ENCODE measurements at regions not wholly inside any gene's neighbourhood (a gene's known extent, or its start where the extent isn't known, plus 50 kb on each side); places are given as distances from the start of the nearest gene placed in this dataset.

DNA sequence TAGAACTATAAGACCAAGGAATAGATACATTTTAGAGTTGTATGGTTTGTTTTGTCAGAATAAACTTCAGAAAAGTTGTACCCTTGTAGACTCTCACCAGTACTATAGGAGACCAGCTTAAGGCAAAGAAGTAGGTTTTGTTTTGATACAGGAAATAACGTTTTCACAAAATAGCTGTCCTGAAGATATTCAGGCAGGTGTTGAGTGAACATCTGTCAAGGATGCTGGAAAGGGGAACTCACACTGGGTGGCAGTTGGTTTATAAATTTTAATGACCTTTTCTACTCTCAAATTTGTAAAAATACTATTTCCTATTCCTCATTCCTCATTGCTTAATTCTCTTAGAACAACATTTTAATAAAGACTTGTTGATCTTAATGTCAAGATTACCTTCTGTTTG is 174.0 kb upstream of the MAN1A1 start:
- Histone ChIP-seq H3K79me2 (replicated peaks; ENCODE audit: insufficient read depth, low read length) (no peaks in the 10 kb centered on the region), H3K9me3 (ENCODE audit: low read length) (no peaks in the 10 kb centered on the region), H3K36me3 (ENCODE audit: insufficient read depth, low read length) (no peaks in the 10 kb centered on the region), H4K20me1 (ENCODE audit: insufficient read depth) (no peaks in the 10 kb centered on the region), H3K4me2 (ENCODE audit: low read length) (no peak overlapping the region), H3K4me3 (ENCODE audit: low read length) (no peak overlapping the region), H3F3A (ENCODE audit: insufficient read depth, low read length, poor library complexity, severe bottlenecking) (peaks cover 6% of the 10 kb centered on the region), H2AFZ (ENCODE audit: low read depth, low read length) (no peak overlapping the region), H3K9me2 (ENCODE audit: insufficient read depth, low read length) (no peaks in the 10 kb centered on the region), H3K9ac (ENCODE audit: low read length) (no peak overlapping the region), H3K27ac (ENCODE audit: low read length) (no peak overlapping the region), H3K27me3 (ENCODE audit: insufficient read depth, low read depth, low read length) (no peaks in the 10 kb centered on the region)
- TF ChIP-seq POLR2AphosphoS5 (IDR thresholded peaks at IDR 0.05) (no peak), SMC3 (conservative IDR thresholded peaks at IDR 0.05; ENCODE audit: poor library complexity) (no peak), MXI1 (conservative IDR thresholded peaks at IDR 0.05; ENCODE audit: poor library complexity, severe bottlenecking) (no peak), EP300 (conservative IDR thresholded peaks at IDR 0.05; ENCODE audit: poor library complexity, severe bottlenecking) (no peak), EZH2 (IDR thresholded peaks at IDR 0.05; ENCODE audit: borderline replicate concordance, insufficient read depth, low read length, poor library complexity, severe bottlenecking) (no peak), RAD21 (conservative IDR thresholded peaks at IDR 0.05) (no peak), TAF1 (IDR thresholded peaks at IDR 0.05; ENCODE audit: low read depth) (no peak)
- TF ChIP-seq, protein P1, sequence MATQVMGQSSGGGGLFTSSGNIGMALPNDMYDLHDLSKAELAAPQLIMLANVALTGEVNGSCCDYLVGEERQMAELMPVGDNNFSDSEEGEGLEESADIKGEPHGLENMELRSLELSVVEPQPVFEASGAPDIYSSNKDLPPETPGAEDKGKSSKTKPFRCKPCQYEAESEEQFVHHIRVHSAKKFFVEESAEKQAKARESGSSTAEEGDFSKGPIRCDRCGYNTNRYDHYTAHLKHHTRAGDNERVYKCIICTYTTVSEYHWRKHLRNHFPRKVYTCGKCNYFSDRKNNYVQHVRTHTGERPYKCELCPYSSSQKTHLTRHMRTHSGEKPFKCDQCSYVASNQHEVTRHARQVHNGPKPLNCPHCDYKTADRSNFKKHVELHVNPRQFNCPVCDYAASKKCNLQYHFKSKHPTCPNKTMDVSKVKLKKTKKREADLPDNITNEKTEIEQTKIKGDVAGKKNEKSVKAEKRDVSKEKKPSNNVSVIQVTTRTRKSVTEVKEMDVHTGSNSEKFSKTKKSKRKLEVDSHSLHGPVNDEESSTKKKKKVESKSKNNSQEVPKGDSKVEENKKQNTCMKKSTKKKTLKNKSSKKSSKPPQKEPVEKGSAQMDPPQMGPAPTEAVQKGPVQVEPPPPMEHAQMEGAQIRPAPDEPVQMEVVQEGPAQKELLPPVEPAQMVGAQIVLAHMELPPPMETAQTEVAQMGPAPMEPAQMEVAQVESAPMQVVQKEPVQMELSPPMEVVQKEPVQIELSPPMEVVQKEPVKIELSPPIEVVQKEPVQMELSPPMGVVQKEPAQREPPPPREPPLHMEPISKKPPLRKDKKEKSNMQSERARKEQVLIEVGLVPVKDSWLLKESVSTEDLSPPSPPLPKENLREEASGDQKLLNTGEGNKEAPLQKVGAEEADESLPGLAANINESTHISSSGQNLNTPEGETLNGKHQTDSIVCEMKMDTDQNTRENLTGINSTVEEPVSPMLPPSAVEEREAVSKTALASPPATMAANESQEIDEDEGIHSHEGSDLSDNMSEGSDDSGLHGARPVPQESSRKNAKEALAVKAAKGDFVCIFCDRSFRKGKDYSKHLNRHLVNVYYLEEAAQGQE (IDR thresholded peaks at IDR 0.05; ENCODE audit: borderline replicate concordance): no peak
- TF ChIP-seq, protein P2, sequence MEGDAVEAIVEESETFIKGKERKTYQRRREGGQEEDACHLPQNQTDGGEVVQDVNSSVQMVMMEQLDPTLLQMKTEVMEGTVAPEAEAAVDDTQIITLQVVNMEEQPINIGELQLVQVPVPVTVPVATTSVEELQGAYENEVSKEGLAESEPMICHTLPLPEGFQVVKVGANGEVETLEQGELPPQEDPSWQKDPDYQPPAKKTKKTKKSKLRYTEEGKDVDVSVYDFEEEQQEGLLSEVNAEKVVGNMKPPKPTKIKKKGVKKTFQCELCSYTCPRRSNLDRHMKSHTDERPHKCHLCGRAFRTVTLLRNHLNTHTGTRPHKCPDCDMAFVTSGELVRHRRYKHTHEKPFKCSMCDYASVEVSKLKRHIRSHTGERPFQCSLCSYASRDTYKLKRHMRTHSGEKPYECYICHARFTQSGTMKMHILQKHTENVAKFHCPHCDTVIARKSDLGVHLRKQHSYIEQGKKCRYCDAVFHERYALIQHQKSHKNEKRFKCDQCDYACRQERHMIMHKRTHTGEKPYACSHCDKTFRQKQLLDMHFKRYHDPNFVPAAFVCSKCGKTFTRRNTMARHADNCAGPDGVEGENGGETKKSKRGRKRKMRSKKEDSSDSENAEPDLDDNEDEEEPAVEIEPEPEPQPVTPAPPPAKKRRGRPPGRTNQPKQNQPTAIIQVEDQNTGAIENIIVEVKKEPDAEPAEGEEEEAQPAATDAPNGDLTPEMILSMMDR (IDR thresholded peaks at IDR 0.05; ENCODE audit: poor library complexity, severe bottlenecking): no peak

DNA sequence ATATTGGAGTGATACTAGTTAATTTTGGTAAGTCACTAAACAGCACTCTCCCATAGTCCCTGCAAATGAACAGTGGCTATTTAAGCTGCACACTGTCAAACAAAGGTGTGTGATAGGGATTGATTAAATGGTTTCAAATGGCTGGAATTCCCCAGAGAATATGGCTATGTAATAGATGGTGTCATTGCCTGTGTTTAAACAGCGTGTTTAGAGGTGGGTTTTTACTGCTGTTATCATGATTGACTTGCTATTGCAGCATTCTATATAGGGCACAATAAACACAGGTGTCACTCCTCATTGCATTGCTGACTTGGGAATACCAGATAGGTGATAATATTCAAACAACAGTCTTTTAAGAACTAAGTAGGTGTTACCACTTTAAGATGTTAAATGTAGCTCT is 171.7 kb upstream of the MAN1A1 start:
- H3K27ac ChIP-seq (ENCODE audit: low read length): no peak overlapping the region
- H3K4me2 ChIP-seq (ENCODE audit: low read length): no peak overlapping the region
- TF ChIP-seq EP300 (conservative IDR thresholded peaks at IDR 0.05; ENCODE audit: poor library complexity, severe bottlenecking): peak; percentile 42
- no peak for TF ChIP-seq EZH2 (IDR thresholded peaks at IDR 0.05; ENCODE audit: borderline replicate concordance, insufficient read depth, low read length, poor library complexity, severe bottlenecking)
- peak; percentile 74 for TF ChIP-seq POLR2AphosphoS5 (IDR thresholded peaks at IDR 0.05)
- no peaks in the 10 kb centered on the region for H4K20me1 ChIP-seq (ENCODE audit: insufficient read depth)
- no peaks in the 10 kb centered on the region for H3K9me2 ChIP-seq (ENCODE audit: insufficient read depth, low read length)
- no peaks in the 10 kb centered on the region for H3K79me2 ChIP-seq (replicated peaks; ENCODE audit: insufficient read depth, low read length)
- no peak overlapping the region for H2AFZ ChIP-seq (ENCODE audit: low read depth, low read length)
- no peaks in the 10 kb centered on the region for H3K27me3 ChIP-seq (ENCODE audit: insufficient read depth, low read depth, low read length)
- H3K36me3 ChIP-seq (ENCODE audit: insufficient read depth, low read length): no peaks in the 10 kb centered on the region
- no peaks in the 10 kb centered on the region for H3K9me3 ChIP-seq (ENCODE audit: low read length)
- H3K4me3 ChIP-seq (ENCODE audit: low read length): no peak overlapping the region
- no peaks in the 10 kb centered on the region for H3F3A ChIP-seq (ENCODE audit: insufficient read depth, low read length, poor library complexity, severe bottlenecking)
- H3K9ac ChIP-seq (ENCODE audit: low read length): no peak overlapping the region

DNA sequence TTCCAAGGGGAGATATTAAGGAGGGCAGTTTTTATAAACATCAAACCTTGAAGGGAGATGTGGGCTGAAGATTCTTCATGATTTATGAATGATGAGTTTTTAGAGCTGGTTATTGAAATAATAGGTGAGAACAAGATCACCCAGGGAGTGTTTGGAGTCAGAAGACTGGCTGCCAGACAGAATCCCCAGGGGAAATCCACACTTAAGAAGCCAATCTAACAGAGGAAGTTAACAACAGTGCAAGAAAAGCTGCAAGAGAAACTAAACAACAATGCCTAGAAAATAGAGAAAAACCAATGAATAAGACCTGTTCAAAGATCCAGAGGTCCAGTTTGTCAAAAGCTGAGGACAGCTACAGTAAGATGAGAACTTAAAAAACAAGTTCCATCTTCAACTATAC is 167.9 kb upstream of the MAN1A1 start:
- Histone ChIP-seq H3K9ac (ENCODE audit: low read length) (no peak overlapping the region), H3K27ac (ENCODE audit: low read length) (no peak overlapping the region), H3K9me3 (ENCODE audit: low read length) (no peaks in the 10 kb centered on the region), H3K36me3 (ENCODE audit: insufficient read depth, low read length) (no peaks in the 10 kb centered on the region), H3K4me3 (ENCODE audit: low read length) (no peak overlapping the region), H3K4me2 (ENCODE audit: low read length) (no peak overlapping the region), H3K27me3 (ENCODE audit: insufficient read depth, low read depth, low read length) (no peaks in the 10 kb centered on the region), H4K20me1 (ENCODE audit: insufficient read depth) (no peaks in the 10 kb centered on the region), H3K9me2 (ENCODE audit: insufficient read depth, low read length) (no peaks in the 10 kb centered on the region), H2AFZ (ENCODE audit: low read depth, low read length) (no peak overlapping the region), H3K79me2 (replicated peaks; ENCODE audit: insufficient read depth, low read length) (no peaks in the 10 kb centered on the region), H3F3A (ENCODE audit: insufficient read depth, low read length, poor library complexity, severe bottlenecking) (no peaks in the 10 kb centered on the region)
- TF ChIP-seq RAD21 (conservative IDR thresholded peaks at IDR 0.05): no peak
- TF ChIP-seq, protein P2 (IDR thresholded peaks at IDR 0.05; ENCODE audit: poor library complexity, severe bottlenecking): no peak
- no peak for TF ChIP-seq EP300 (conservative IDR thresholded peaks at IDR 0.05; ENCODE audit: poor library complexity, severe bottlenecking)
- TF ChIP-seq SMC3 (conservative IDR thresholded peaks at IDR 0.05; ENCODE audit: poor library complexity): no peak
- TF ChIP-seq POLR2AphosphoS5 (IDR thresholded peaks at IDR 0.05): no peak
- no peak for TF ChIP-seq MXI1 (conservative IDR thresholded peaks at IDR 0.05; ENCODE audit: poor library complexity, severe bottlenecking)
- TF ChIP-seq TAF1 (IDR thresholded peaks at IDR 0.05; ENCODE audit: low read depth): no peak
- TF ChIP-seq, protein P1 (IDR thresholded peaks at IDR 0.05; ENCODE audit: borderline replicate concordance): no peak
- no peak for TF ChIP-seq EZH2 (IDR thresholded peaks at IDR 0.05; ENCODE audit: borderline replicate concordance, insufficient read depth, low read length, poor library complexity, severe bottlenecking)

All from neural cell (in vitro differentiated cells).